Esophagus squamous epithelium (tissue), 5 donors: ENCODE measurements at regions not wholly inside any gene's neighbourhood (a gene's known extent, or its start where the extent isn't known, plus 50 kb on each side); places are given as distances from the start of the nearest gene placed in this dataset.
"Not testable (repeated sequence)": the region's sequence is repeated elsewhere in the genome, so short reads cannot be mapped to it uniquely, and the experiment has no call there.

Experiments
- DNase-seq: peaks from one replicate; lab custom pipeline; 2025; lab: John Stamatoyannopoulos, UW
- H3K27ac ChIP-seq, 4 donors: fragments of 200-600 bp; sonication (generic); one replicate each; pipeline ENCODE4 v1.5.1; 2016 to 2019; ENCODE audit warnings: mild to moderate bottlenecking in 1 of 4
- H3K27me3 ChIP-seq, 4 donors: fragments of 200-600 bp; sonication (generic); 1 replicate in 3 of 4; 2 replicates in 1 of 4; pipeline versions ENCODE4 v1.5.1 to v1.6.0; 2017 to 2021; ENCODE audit warnings: antibody characterized with exemption in 1 of 4
- H3K36me3 ChIP-seq, 3 donors: fragments of 200-600 bp; sonication (generic); one replicate each; pipeline ENCODE4 v1.5.1; 2016 to 2019
- H3K4me1 ChIP-seq, 3 donors: fragments of 200-600 bp; sonication (generic); one replicate each; pipeline ENCODE4 v1.5.1; 2017 to 2019
- H3K4me3 ChIP-seq, 4 donors: fragments of 200-600 bp; sonication (generic); 1 replicate in 3 of 4; 2 replicates in 1 of 4; pipeline ENCODE4 v1.5.1; 2016 to 2019; ENCODE audit warnings: mild to moderate bottlenecking in 2 of 4, moderate library complexity in 1 of 4
- H3K9me3 ChIP-seq, 3 donors: fragments of 200-600 bp; sonication (generic); one replicate each; pipeline ENCODE4 v1.5.1; 2016 to 2019
- CTCF ChIP-seq, 6 experiments: fragments of 450-650 bp in 4 of 6; fragments of 200-600 bp in 2 of 6; sonication (generic) in 2 of 6; IDR thresholded peaks; one replicate each; pipeline ENCODE4 v1.5.1; 2016 to 2019; ENCODE audit warnings: antibody characterized with exemption in 6 of 6, mild to moderate bottlenecking in 4 of 6, moderate library complexity in 4 of 6
- POLR2A ChIP-seq, 4 donors: fragments of 450-650 bp; IDR thresholded peaks; one replicate each; pipeline ENCODE4 v1.6.1; 2017; ENCODE audit warnings: antibody characterized with exemption in 4 of 4, mild to moderate bottlenecking in 4 of 4, moderate library complexity in 3 of 4
- WGBS, 2 donors: methylation state at CpG; one replicate each; pipeline ENCODE4 v1.1.5; 2018; 5-methylcytosine and 5-hydroxymethylcytosine counted together
- intact Hi-C: fragments of 100-400 bp; cut with DNase I; formaldehyde crosslinking; loops from one replicate; pipeline ENCODE4 v1.15.0; 2022
- donor health status: DM: yes; HTN: yes; CAD: no.

- Histone ChIP-seq H3K27me3 (no peaks in the 10 kb centered on the region), H3K27ac (no peak overlapping the region), H3K9me3 (no peaks in the 10 kb centered on the region), H3K4me3 (no peak overlapping the region), H3K4me1 (no peaks in the 10 kb centered on the region), H3K36me3 (no peaks in the 10 kb centered on the region)
- TF ChIP-seq POLR2A (IDR thresholded peaks at IDR 0.05) (no peak), CTCF (IDR thresholded peaks at IDR 0.05) (no peak)
- intact Hi-C loops, result no loop called here
- DNase-seq, result no peak
These were observed 446.4 kb upstream of the PTGER4 start for GRCh38 chr5:40233268-40233667.

GRCh38 chr5:40227931-40228330 lies 451.8 kb upstream of the PTGER4 start:
- H3K36me3 ChIP-seq, result no peaks in the 10 kb centered on the region
- intact Hi-C loops, result no loop called here
- H3K27ac ChIP-seq, result no peak overlapping the region
- H3K4me3 ChIP-seq, result no peak overlapping the region
- H3K4me1 ChIP-seq, result no peaks in the 10 kb centered on the region
- 85 to 100% methylated on average over 1 to 2 of the region's 2 CpGs for WGBS, 2 donors
- H3K27me3 ChIP-seq, result no peaks in the 10 kb centered on the region
- no peaks in the 10 kb centered on the region for H3K9me3 ChIP-seq
- TF ChIP-seq CTCF (IDR thresholded peaks at IDR 0.05) (no peak), POLR2A (IDR thresholded peaks at IDR 0.05) (no peak)
- DNase-seq, result no peak

GRCh38 chr5:40227366-40227765 lies 452.3 kb upstream of the PTGER4 start:
- Histone ChIP-seq H3K36me3 (no peaks in the 10 kb centered on the region), H3K9me3 (no peaks in the 10 kb centered on the region), H3K27me3 (no peaks in the 10 kb centered on the region), H3K27ac (no peak overlapping the region), H3K4me1 (no peaks in the 10 kb centered on the region), H3K4me3 (no peak overlapping the region)
- 61 to 72% methylated on average over 2 of the region's 2 CpGs for WGBS, 2 donors
- no peak for TF ChIP-seq CTCF (IDR thresholded peaks at IDR 0.05)
- no peak for TF ChIP-seq POLR2A (IDR thresholded peaks at IDR 0.05)
- no peak for DNase-seq
- intact Hi-C loops, result no loop called here

- Histone ChIP-seq H3K27ac (peak overlapping the region in 1 of 4 donors; percentile 8), H3K27me3 (no peaks in the 10 kb centered on the region), H3K9me3 (no peaks in the 10 kb centered on the region), H3K36me3 (no peaks in the 10 kb centered on the region), H3K4me1 (no peaks in the 10 kb centered on the region), H3K4me3 (no peak overlapping the region)
- no peak for DNase-seq
- TF ChIP-seq CTCF (IDR thresholded peaks at IDR 0.05) (no peak), POLR2A (IDR thresholded peaks at IDR 0.05) (no peak)
- WGBS, 2 donors, result 64 to 80% methylated on average over 2 of the region's 2 CpGs
- intact Hi-C loops, result no loop called here
These were observed 452.8 kb upstream of the PTGER4 start for GRCh38 chr5:40226906-40227305.

GRCh38 chr5:40225147-40225546 lies 454.6 kb upstream of the PTGER4 start:
- intact Hi-C loops, H3K36me3 ChIP-seq, H3K27ac ChIP-seq, H3K9me3 ChIP-seq, DNase-seq, H3K4me3 ChIP-seq, H3K27me3 ChIP-seq, H3K4me1 ChIP-seq: not testable (repeated sequence)
- 76 to 90% methylated on average over 2 of the region's 2 CpGs for WGBS, 2 donors

GRCh38 chr5:40224421-40224820 lies 455.3 kb upstream of the PTGER4 start:
- DNase-seq, result no peak
- Histone ChIP-seq H3K27me3 (no peaks in the 10 kb centered on the region), H3K27ac (no peak overlapping the region), H3K36me3 (no peaks in the 10 kb centered on the region), H3K9me3 (no peaks in the 10 kb centered on the region), H3K4me3 (no peak overlapping the region), H3K4me1 (no peaks in the 10 kb centered on the region)
- WGBS, 2 donors, result 43 to 47% methylated on average over 2 of the region's 2 CpGs
- intact Hi-C loops, result no loop called here
- TF ChIP-seq CTCF (IDR thresholded peaks at IDR 0.05) (no peak), POLR2A (IDR thresholded peaks at IDR 0.05) (no peak)
